H9 (cell line): ENCODE measurements at regions not wholly inside any gene's neighbourhood (a gene's known extent, or its start where the extent isn't known, plus 50 kb on each side); places are given as distances from the start of the nearest gene placed in this dataset.

Experiments used
- DNase-seq: peaks from one replicate; pipeline ENCODE4 v3.0.0-alpha.2; 2017
- H2AFZ ChIP-seq: one replicate; pipeline ENCODE4 v1.6.1; 2013; ENCODE audit warnings: mild to moderate bottlenecking, low read length, control low read depth, moderate library complexity
- H2AK5ac ChIP-seq: 2 replicates; pipeline ENCODE4 v1.6.1; 2013; ENCODE audit warnings: low read length, control low read depth, mixed read lengths; ENCODE audit not compliant: insufficient read length
- H2BK120ac ChIP-seq: one replicate; pipeline ENCODE4 v1.6.1; 2013; ENCODE audit warnings: low read depth, mild to moderate bottlenecking, low read length, control low read depth, inconsistent platforms; ENCODE audit not compliant: poor library complexity, severe bottlenecking
- H2BK12ac ChIP-seq: 2 replicates; pipeline ENCODE4 v1.6.1; 2013; ENCODE audit warnings: low read length, control low read depth, mixed read lengths, low read depth; ENCODE audit not compliant: insufficient read length
- H2BK15ac ChIP-seq: 2 replicates; pipeline ENCODE4 v1.6.1; 2013; ENCODE audit warnings: low read depth, low read length, control low read depth
- H2BK20ac ChIP-seq: one replicate; pipeline ENCODE4 v1.6.1; 2013; ENCODE audit warnings: low read depth, mild to moderate bottlenecking, low read length, control low read depth, inconsistent platforms; ENCODE audit not compliant: poor library complexity, severe bottlenecking
- H2BK5ac ChIP-seq: 2 replicates; pipeline ENCODE4 v1.6.1; 2013; ENCODE audit warnings: low read length, control low read depth, mixed read lengths; ENCODE audit not compliant: insufficient read length
- H3K14ac ChIP-seq: 2 replicates; pipeline ENCODE4 v1.6.1; 2013; ENCODE audit warnings: low read length, control low read depth; ENCODE audit not compliant: insufficient read depth
- H3K18ac ChIP-seq: 2 replicates; pipeline ENCODE4 v1.6.1; 2013; ENCODE audit warnings: low read depth, mild to moderate bottlenecking, mixed read lengths, low read length, control low read depth; ENCODE audit not compliant: insufficient read length
- H3K23ac ChIP-seq: 2 replicates; pipeline ENCODE4 v1.6.1; 2013; ENCODE audit warnings: low read length, control low read depth, mixed read lengths, low read depth; ENCODE audit not compliant: insufficient read length
- H3K23me2 ChIP-seq: 2 replicates; pipeline ENCODE4 v1.6.1; 2013; ENCODE audit warnings: low read depth, mild to moderate bottlenecking, mixed read lengths, low read length, control low read depth; ENCODE audit not compliant: insufficient read length, poor library complexity, severe bottlenecking
- H3K27ac ChIP-seq: 2 replicates; pipeline ENCODE4 v1.5.1; 2013; ENCODE audit warnings: low read length, control low read depth, mixed read lengths, low read depth; ENCODE audit not compliant: insufficient read length
- H3K27me3 ChIP-seq: 2 replicates; pipeline ENCODE4 v1.6.1; 2013; ENCODE audit warnings: low read length, control low read depth, inconsistent platforms; ENCODE audit not compliant: insufficient read depth
- H3K4ac ChIP-seq: 2 replicates; pipeline ENCODE4 v1.6.1; 2013; ENCODE audit warnings: low read depth, mild to moderate bottlenecking, control low read depth, inconsistent platforms, low read length, moderate library complexity
- H3K4me1 ChIP-seq: 2 replicates; pipeline ENCODE4 v1.6.1; 2013; ENCODE audit warnings: low read length, control low read depth, inconsistent platforms; ENCODE audit not compliant: insufficient read depth
- H3K4me2 ChIP-seq: 2 replicates; pipeline ENCODE4 v1.6.1; 2013; ENCODE audit warnings: low read length, control low read depth, mixed read lengths; ENCODE audit not compliant: insufficient read length, insufficient read depth
- H3K56ac ChIP-seq: 2 replicates; pipeline ENCODE4 v1.6.1; 2013; ENCODE audit warnings: low read depth, mild to moderate bottlenecking, mixed read lengths, low read length, control low read depth; ENCODE audit not compliant: insufficient read length
- H3K79me1 ChIP-seq: 2 replicates; pipeline ENCODE4 v1.6.1; 2013; ENCODE audit warnings: low read depth, mild to moderate bottlenecking, moderate library complexity, low read length, control low read depth, inconsistent platforms; ENCODE audit not compliant: insufficient read depth, poor library complexity, severe bottlenecking
- H3K79me2 ChIP-seq: 2 replicates; pipeline ENCODE4 v1.6.1; 2013; ENCODE audit warnings: low read length, control low read depth, inconsistent platforms; ENCODE audit not compliant: insufficient read depth
- H3K9ac ChIP-seq: 2 replicates; pipeline ENCODE4 v1.6.1; 2013; ENCODE audit warnings: low read length, control low read depth, mixed read lengths; ENCODE audit not compliant: insufficient read length; ENCODE audit errors: extremely low read depth
- H3K9me3 ChIP-seq: one replicate; pipeline ENCODE4 v1.6.1; 2013; ENCODE audit warnings: low read depth, low read length, inconsistent platforms; ENCODE audit not compliant: control insufficient read depth
- H3T11ph ChIP-seq: one replicate; pipeline ENCODE4 v1.6.1; 2013; ENCODE audit warnings: mild to moderate bottlenecking, low read length, control low read depth, inconsistent platforms
- H4K20me1 ChIP-seq: one replicate; pipeline ENCODE4 v1.6.1; 2013; ENCODE audit not compliant: control insufficient read depth, insufficient read length, insufficient read depth
- H4K5ac ChIP-seq: 2 replicates; pipeline ENCODE4 v1.6.1; 2013; ENCODE audit warnings: low read depth, mild to moderate bottlenecking, mixed read lengths, low read length, control low read depth; ENCODE audit not compliant: insufficient read length
- H4K8ac ChIP-seq: replicated peaks from 2 replicates; pipeline ENCODE4 v1.6.1; 2013; ENCODE audit warnings: low read length, control low read depth, mixed read lengths, low read depth; ENCODE audit not compliant: insufficient read length
- H4K91ac ChIP-seq: 2 replicates; pipeline ENCODE4 v1.6.1; 2013; ENCODE audit warnings: low read depth, mild to moderate bottlenecking, moderate library complexity, mixed read lengths, low read length, control low read depth; ENCODE audit not compliant: insufficient read length
- H3K27ac Mint-ChIP-seq, 3 experiments: 2 replicates in 2 of 3; 3 replicates in 1 of 3; pipeline ENCODE4 v1.8.0; 2020 to 2021; ENCODE audit warnings: mixed read lengths in 3 of 3, mild to moderate bottlenecking in 1 of 3, moderate library complexity in 1 of 3
- H3K27me3 Mint-ChIP-seq: 2 replicates; pipeline ENCODE4 v1.8.0; 2021; ENCODE audit warnings: low read depth, mild to moderate bottlenecking, moderate library complexity, mixed read lengths
- H3K36me3 Mint-ChIP-seq, 3 experiments: 2 replicates in 2 of 3; 3 replicates in 1 of 3; pipeline ENCODE4 v1.8.0; 2020 to 2021; ENCODE audit warnings: low read depth in 3 of 3, mixed read lengths in 3 of 3; ENCODE audit not compliant: insufficient read depth in 1 of 3
- H3K4me1 Mint-ChIP-seq, 2 experiments: 2 replicates each; pipeline ENCODE4 v1.8.0; 2020; ENCODE audit warnings: mixed read lengths in 2 of 2
- H3K4me3 Mint-ChIP-seq, 2 experiments: 2 replicates in 1 of 2; 3 replicates in 1 of 2; pipeline ENCODE4 v1.8.0; 2020 to 2021; ENCODE audit warnings: mild to moderate bottlenecking in 2 of 2, mixed read lengths in 2 of 2, moderate library complexity in 1 of 2
- H3K9me3 Mint-ChIP-seq, 2 experiments: 2 replicates in 1 of 2; 3 replicates in 1 of 2; pipeline ENCODE4 v1.8.0; 2020; ENCODE audit warnings: mild to moderate bottlenecking in 2 of 2, mixed read lengths in 2 of 2, moderate library complexity in 1 of 2
- WGBS: extraction: QIAGEN DNeasy Blood & Tissue Kit; methylation state at CpG from one replicate; pipeline ENCODE4 v1.1.7; 2013; ENCODE audit warnings: missing lambda C conversion rate, low lambda C conversion rate, mixed read lengths; ENCODE audit not compliant: insufficient read length; ENCODE audit errors: extremely low coverage; 5-methylcytosine and 5-hydroxymethylcytosine counted together
- TF ChIP-seq, protein P1 (sequence below): fragments of 200-600 bp; sonication (generic); conservative IDR thresholded peaks from 3 replicates; pipeline ENCODE4 v1.8.0; 2021; ENCODE audit warnings: antibody characterized with exemption, mild to moderate bottlenecking

DNA sequence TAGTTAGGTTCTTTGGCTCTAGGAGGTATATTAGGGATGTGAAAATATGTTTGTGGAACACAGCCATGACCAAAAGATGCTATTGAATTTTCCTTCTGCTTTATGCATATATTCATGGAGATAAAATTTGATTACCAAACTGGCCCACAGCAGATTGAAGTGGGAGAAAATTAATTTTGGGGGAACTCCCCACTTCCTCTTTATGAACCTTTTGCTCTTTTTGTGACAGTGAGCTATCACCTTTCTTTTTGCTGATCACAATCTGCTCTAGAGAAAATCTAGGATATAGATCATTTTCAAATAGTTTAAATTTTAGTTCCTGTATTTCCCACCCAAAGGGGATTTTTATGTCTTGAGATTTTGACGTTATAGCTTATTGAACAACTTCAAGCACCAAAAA, 313.0 kb downstream of the GABRB2 start:
- Mint-ChIP-seq H3K9me3 (peaks cover under 1% of the 10 kb centered on the region in 2 experiments; a peak in 1 of 5 replicates), H3K27ac (no peak overlapping the region), H3K27me3 (no peaks in the 10 kb centered on the region), H3K36me3 (no peaks in the 10 kb centered on the region), H3K4me3 (no peak overlapping the region), H3K4me1 (peaks cover 7 to 18% of the 10 kb centered on the region in 2 experiments)
- Histone ChIP-seq H3K27me3 (no peaks in the 10 kb centered on the region), H4K91ac (no peak overlapping the region), H3K9me3 (no peaks in the 10 kb centered on the region), H2BK120ac (no peak overlapping the region), H2BK5ac (no peak overlapping the region), H3K79me1 (no peaks in the 10 kb centered on the region), H3K23me2 (no peaks in the 10 kb centered on the region), H2AFZ (no peak overlapping the region), H4K5ac (no peak overlapping the region), H2BK15ac (no peak overlapping the region), H3K14ac (no peak overlapping the region), H3K4me1 (no peaks in the 10 kb centered on the region), H2AK5ac (no peak overlapping the region), H4K20me1 (no peaks in the 10 kb centered on the region), H3K27ac (no peak overlapping the region), H2BK20ac (no peak overlapping the region), H4K8ac (no peak overlapping the region), H3K79me2 (no peaks in the 10 kb centered on the region), H2BK12ac (no peak overlapping the region), H3K18ac (no peak overlapping the region), H3K9ac (no peak overlapping the region), H3K4me2 (no peak overlapping the region), H3K23ac (no peak overlapping the region), H3K4ac (no peak overlapping the region), H3K56ac (no peak overlapping the region), H3T11ph (no peak overlapping the region)
- TF ChIP-seq, protein P1, sequence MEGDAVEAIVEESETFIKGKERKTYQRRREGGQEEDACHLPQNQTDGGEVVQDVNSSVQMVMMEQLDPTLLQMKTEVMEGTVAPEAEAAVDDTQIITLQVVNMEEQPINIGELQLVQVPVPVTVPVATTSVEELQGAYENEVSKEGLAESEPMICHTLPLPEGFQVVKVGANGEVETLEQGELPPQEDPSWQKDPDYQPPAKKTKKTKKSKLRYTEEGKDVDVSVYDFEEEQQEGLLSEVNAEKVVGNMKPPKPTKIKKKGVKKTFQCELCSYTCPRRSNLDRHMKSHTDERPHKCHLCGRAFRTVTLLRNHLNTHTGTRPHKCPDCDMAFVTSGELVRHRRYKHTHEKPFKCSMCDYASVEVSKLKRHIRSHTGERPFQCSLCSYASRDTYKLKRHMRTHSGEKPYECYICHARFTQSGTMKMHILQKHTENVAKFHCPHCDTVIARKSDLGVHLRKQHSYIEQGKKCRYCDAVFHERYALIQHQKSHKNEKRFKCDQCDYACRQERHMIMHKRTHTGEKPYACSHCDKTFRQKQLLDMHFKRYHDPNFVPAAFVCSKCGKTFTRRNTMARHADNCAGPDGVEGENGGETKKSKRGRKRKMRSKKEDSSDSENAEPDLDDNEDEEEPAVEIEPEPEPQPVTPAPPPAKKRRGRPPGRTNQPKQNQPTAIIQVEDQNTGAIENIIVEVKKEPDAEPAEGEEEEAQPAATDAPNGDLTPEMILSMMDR, result no peak
- DNase-seq, result no peak
- WGBS, result no CpG with 5 or more reads among the region's 1 CpG
